B cell (primary cell): ENCODE measurements at regions not wholly inside any gene's neighbourhood (a gene's known extent, or its start where the extent isn't known, plus 50 kb on each side); places are given as distances from the start of the nearest gene placed in this dataset.

Source experiments
- ATAC-seq: fragments of 200-7000 bp; cut with Tn5 transposase; one replicate; pipeline ENCODE4 v1.10.0; 2021; ENCODE audit warnings: low read depth, mild to moderate bottlenecking, moderate number of reproducible peaks, moderate library complexity
- CTCF ChIA-PET: fragments of 350-600 bp; sonication (Branson Sonifier 250); formaldehyde crosslinking; loops from one replicate; lab custom pipeline; 2021; ENCODE audit warnings: antibody characterized with exemption, inconsistent platforms; lab: Charles Lee
- POLR2A ChIA-PET: fragments of 350-600 bp; sonication (Branson Sonifier 250); formaldehyde crosslinking; loops from one replicate; lab custom pipeline; 2021; ENCODE audit warnings: antibody characterized with exemption; lab: Charles Lee
- DNase-seq: peaks from one replicate; pipeline ENCODE4 v3.0.0; 2013
- H2AFZ ChIP-seq: 2 replicates; pipeline ENCODE4 v1.6.1; 2012; ENCODE audit warnings: mild to moderate bottlenecking, low read depth, low read length; ENCODE audit not compliant: insufficient read depth, poor library complexity, severe bottlenecking
- H3K27ac ChIP-seq, 2 donors: 1 replicate in 1 of 2; 2 replicates in 1 of 2; pipeline ENCODE4 v1.5.1; 2012 to 2013; ENCODE audit warnings: low read length in 2 of 2, mild to moderate bottlenecking in 2 of 2, moderate library complexity in 1 of 2
- H3K27me3 ChIP-seq, 4 experiments: fragments of 200-600 bp in 1 of 4; sonication (generic) in 1 of 4; replicated peaks in 1 of 4; 1 replicate in 2 of 4; 2 replicates in 2 of 4; pipeline versions ENCODE4 v1.6.1 to v1.7.0; 2013 to 2016; ENCODE audit warnings: low read length in 3 of 4, mild to moderate bottlenecking in 2 of 4, mixed read lengths in 1 of 4, moderate library complexity in 1 of 4; ENCODE audit not compliant: insufficient read depth in 4 of 4, control insufficient read depth in 3 of 4; ENCODE audit errors: control extremely low read depth in 1 of 4
- H3K36me3 ChIP-seq, 2 experiments: replicated peaks in 1 of 2; 1 replicate in 1 of 2; 2 replicates in 1 of 2; pipeline versions ENCODE4 v1.6.1 to v1.7.1; 2013; ENCODE audit warnings: low read length in 1 of 2; ENCODE audit not compliant: insufficient read depth in 2 of 2, control insufficient read depth in 1 of 2; ENCODE audit errors: control extremely low read depth in 1 of 2, extremely low read depth in 1 of 2
- H3K4me1 ChIP-seq, 2 donors: fragments of 200-600 bp in 1 of 2; sonication (generic) in 1 of 2; 1 replicate in 1 of 2; 2 replicates in 1 of 2; pipeline versions ENCODE4 v1.5.1 to v1.6.1; 2013 to 2017; ENCODE audit warnings: low read length in 2 of 2; ENCODE audit not compliant: control insufficient read depth in 2 of 2, insufficient read depth in 2 of 2
- H3K4me2 ChIP-seq: replicated peaks from 2 replicates; pipeline ENCODE3; 2012; ENCODE audit warnings: mild to moderate bottlenecking, low read depth, low read length; ENCODE audit not compliant: poor library complexity, severe bottlenecking
- H3K4me3 ChIP-seq, 5 experiments: fragments of 200-600 bp in 1 of 5; sonication (generic) in 1 of 5; 1 replicate in 3 of 5; 2 replicates in 2 of 5; pipeline versions ENCODE4 v1.5.1 to v1.7.0; 2011 to 2016; ENCODE audit warnings: low read length in 4 of 5, mild to moderate bottlenecking in 4 of 5, low read depth in 2 of 5, control low read depth in 1 of 5, moderate library complexity in 1 of 5; ENCODE audit not compliant: insufficient read depth in 1 of 5; ENCODE audit errors: control extremely low read depth in 1 of 5, extremely low read depth in 1 of 5
- H3K79me2 ChIP-seq: fragments of 200-600 bp; sonication (generic); one replicate; pipeline ENCODE4 v1.6.0; 2016; ENCODE audit warnings: low read length; ENCODE audit not compliant: control insufficient read depth, insufficient read depth
- H3K9ac ChIP-seq: fragments of 200-600 bp; sonication (generic); 2 replicates; pipeline ENCODE4 v1.6.1; 2017; ENCODE audit warnings: mild to moderate bottlenecking, low read length, moderate library complexity
- H3K9me3 ChIP-seq, 3 donors: one replicate each; pipeline versions ENCODE4 v1.6.1 to v1.7.1; 2013; ENCODE audit warnings: low read length in 2 of 3; ENCODE audit not compliant: control insufficient read depth in 2 of 3, insufficient read depth in 1 of 3; ENCODE audit errors: control extremely low read depth in 1 of 3
- H4K20me1 ChIP-seq: 2 replicates; pipeline ENCODE4 v1.6.0; 2012; ENCODE audit warnings: mild to moderate bottlenecking, low read length; ENCODE audit not compliant: insufficient read depth, control insufficient read depth, poor library complexity, severe bottlenecking
- H3K27ac Mint-ChIP-seq: one replicate; pipeline ENCODE4 v1.8.0; 2021; ENCODE audit warnings: mixed read lengths
- H3K27me3 Mint-ChIP-seq: one replicate; pipeline ENCODE4 v1.8.0; 2021; ENCODE audit warnings: mixed read lengths
- H3K4me1 Mint-ChIP-seq: one replicate; pipeline ENCODE4 v1.8.0; 2021; ENCODE audit warnings: mixed read lengths
- H3K4me3 Mint-ChIP-seq: one replicate; pipeline ENCODE4 v1.8.0; 2021; ENCODE audit warnings: mixed read lengths
- H3K9me3 Mint-ChIP-seq: one replicate; pipeline ENCODE4 v1.8.0; 2022; ENCODE audit warnings: mixed read lengths; ENCODE audit not compliant: insufficient read depth
- EZH2 ChIP-seq: IDR thresholded peaks from 2 replicates; pipeline ENCODE4 v1.6.1; 2012; ENCODE audit warnings: borderline replicate concordance, low read depth, mild to moderate bottlenecking, moderate library complexity, low read length; ENCODE audit not compliant: insufficient read depth, poor library complexity, severe bottlenecking
- WGBS: methylation state at CpG from one replicate; pipeline ENCODE4 v1.1.5; 2013; ENCODE audit warnings: missing lambda C conversion rate; ENCODE audit not compliant: insufficient coverage; 5-methylcytosine and 5-hydroxymethylcytosine counted together
- intact Hi-C: fragments of 100-400 bp; cut with micrococcal nuclease; formaldehyde crosslinking; loops from one replicate; pipeline ENCODE4 v1.10.0; 2022
- TF ChIP-seq, protein P1 (sequence below): fragments of 200-600 bp; IDR thresholded peaks from one replicate; pipeline ENCODE4 v1.8.0; 2022; ENCODE audit warnings: antibody characterized with exemption, mild to moderate bottlenecking

DNA sequence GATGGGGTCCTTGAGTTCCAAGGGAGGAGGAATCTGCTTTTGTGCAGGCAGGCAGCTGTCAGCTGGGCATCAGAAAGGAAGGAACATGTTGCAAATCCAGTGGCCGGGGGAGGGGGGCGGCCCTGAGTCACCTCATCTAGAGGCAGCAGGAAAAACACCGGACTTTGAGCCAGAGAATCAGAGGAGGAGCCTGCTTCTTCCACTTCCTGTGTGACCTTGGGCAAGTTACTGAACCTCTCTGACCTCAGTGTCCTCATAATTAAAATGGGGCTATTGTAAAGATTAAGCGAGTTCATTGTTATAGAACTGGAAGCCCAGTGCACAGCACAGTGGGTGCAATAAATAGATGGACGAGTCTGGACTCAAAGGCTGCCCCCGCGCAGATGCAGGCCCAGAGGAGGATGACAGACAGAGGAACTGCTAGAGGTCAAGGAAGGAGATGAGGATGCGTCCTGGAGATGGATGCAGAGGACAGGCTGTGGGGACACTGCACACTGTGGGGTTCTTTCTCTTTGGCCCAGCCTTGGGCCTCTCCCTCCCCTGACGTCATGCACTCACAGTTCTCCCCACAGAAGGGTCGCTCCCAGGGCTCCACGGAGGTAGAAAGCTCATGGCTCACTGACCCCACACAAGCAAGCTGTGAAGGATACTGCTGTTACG lies 714.3 kb downstream of the MATN1 start:
- H3K4me2 ChIP-seq = no peak overlapping the region

DNA sequence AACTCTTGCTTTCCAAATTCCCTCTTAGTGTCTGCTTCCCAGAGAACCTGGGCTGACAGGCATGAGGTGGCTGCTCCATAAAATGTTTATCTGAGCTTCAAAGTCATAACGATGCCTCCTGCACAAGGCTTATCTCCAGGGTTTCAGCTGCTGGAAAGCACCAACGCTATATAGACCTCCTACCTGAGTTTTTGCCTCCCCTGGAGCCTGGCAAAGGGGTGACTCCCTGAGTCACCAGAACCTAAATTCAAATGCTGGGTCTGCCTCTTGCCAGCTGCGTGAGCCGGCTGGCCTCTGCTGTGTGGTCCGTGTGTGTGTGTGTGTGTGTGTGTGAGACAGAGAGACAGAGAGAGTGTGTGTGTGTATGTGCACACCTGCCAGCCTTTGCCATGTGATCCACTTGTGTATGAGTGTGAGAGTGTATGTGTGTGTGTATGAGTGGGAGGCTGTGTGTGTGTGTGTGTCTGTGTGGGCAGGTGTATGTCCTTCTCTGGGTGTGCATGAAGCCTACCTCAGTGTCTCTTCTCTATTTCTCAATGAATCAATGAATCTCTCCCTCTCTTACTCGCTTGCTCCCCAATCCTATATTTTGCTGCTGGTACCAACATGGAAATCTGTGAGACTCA lies 714.9 kb downstream of the MATN1 start:
- POLR2A ChIA-PET = no interaction called here
- Mint-ChIP-seq H3K4me1 (no peaks in the 10 kb centered on the region), H3K9me3 (no peaks in the 10 kb centered on the region), H3K27ac (no peak overlapping the region), H3K27me3 (peaks cover 4% of the 10 kb centered on the region), H3K4me3 (no peak overlapping the region)
- no peak overlapping the region for H2AFZ ChIP-seq
- intact Hi-C loops = no loop called here
- CTCF ChIA-PET = no interaction called here
- no peaks in the 10 kb centered on the region for H3K27me3 ChIP-seq
- ATAC-seq = no peak
- H3K4me3 ChIP-seq = no peak overlapping the region
- DNase-seq = no peak
- no peak overlapping the region for H3K4me2 ChIP-seq
- no peak overlapping the region for H3K27ac ChIP-seq
- H3K79me2 ChIP-seq = no peaks in the 10 kb centered on the region
- H3K9me3 ChIP-seq = no peaks in the 10 kb centered on the region
- no peaks in the 10 kb centered on the region for H3K36me3 ChIP-seq
- WGBS = 75% methylated on average over 4 of the region's 6 CpGs
- H3K9ac ChIP-seq = no peak overlapping the region
- no peaks in the 10 kb centered on the region for H4K20me1 ChIP-seq
- no peak for TF ChIP-seq EZH2
- TF ChIP-seq, protein P1, sequence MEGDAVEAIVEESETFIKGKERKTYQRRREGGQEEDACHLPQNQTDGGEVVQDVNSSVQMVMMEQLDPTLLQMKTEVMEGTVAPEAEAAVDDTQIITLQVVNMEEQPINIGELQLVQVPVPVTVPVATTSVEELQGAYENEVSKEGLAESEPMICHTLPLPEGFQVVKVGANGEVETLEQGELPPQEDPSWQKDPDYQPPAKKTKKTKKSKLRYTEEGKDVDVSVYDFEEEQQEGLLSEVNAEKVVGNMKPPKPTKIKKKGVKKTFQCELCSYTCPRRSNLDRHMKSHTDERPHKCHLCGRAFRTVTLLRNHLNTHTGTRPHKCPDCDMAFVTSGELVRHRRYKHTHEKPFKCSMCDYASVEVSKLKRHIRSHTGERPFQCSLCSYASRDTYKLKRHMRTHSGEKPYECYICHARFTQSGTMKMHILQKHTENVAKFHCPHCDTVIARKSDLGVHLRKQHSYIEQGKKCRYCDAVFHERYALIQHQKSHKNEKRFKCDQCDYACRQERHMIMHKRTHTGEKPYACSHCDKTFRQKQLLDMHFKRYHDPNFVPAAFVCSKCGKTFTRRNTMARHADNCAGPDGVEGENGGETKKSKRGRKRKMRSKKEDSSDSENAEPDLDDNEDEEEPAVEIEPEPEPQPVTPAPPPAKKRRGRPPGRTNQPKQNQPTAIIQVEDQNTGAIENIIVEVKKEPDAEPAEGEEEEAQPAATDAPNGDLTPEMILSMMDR = no peak
- H3K4me1 ChIP-seq = no peaks in the 10 kb centered on the region

More for the DNA sequence above, 714.3 kb downstream of the MATN1 start:
- 73% methylated on average over 11 of the region's 12 CpGs for WGBS
- Histone ChIP-seq H4K20me1 (no peaks in the 10 kb centered on the region), H3K27ac (no peak overlapping the region), H3K27me3 (no peaks in the 10 kb centered on the region), H2AFZ (no peak overlapping the region), H3K9ac (no peak overlapping the region), H3K4me1 (no peaks in the 10 kb centered on the region), H3K4me3 (no peak overlapping the region), H3K79me2 (no peaks in the 10 kb centered on the region), H3K36me3 (no peaks in the 10 kb centered on the region), H3K9me3 (no peaks in the 10 kb centered on the region)
- ChIA-PET POLR2A (no interaction called here), CTCF (no interaction called here)
- ATAC-seq (no peak), DNase-seq (no peak)
- intact Hi-C loops = no loop called here
- TF ChIP-seq EZH2 = no peak
- TF ChIP-seq, protein P1 = no peak
- Mint-ChIP-seq H3K4me3 (no peak overlapping the region), H3K27ac (no peak overlapping the region), H3K9me3 (no peaks in the 10 kb centered on the region), H3K4me1 (no peaks in the 10 kb centered on the region), H3K27me3 (peaks cover 4% of the 10 kb centered on the region)
